HEK293 (cell line): ENCODE measurements at regions not wholly inside any gene's neighbourhood (a gene's known extent, or its start where the extent isn't known, plus 50 kb on each side); places are given as distances from the start of the nearest gene placed in this dataset.

Experiments
- CTCF ChIA-PET: fragments of 350-600 bp; formaldehyde crosslinking; extraction: SDS; loops from one replicate; lab custom pipeline; 2021; ENCODE audit warnings: antibody characterized with exemption; lab: Yijun Ruan, JAX
- POLR2A ChIA-PET: fragments of 300-600 bp; formaldehyde crosslinking; extraction: SDS; loops from one replicate; lab custom pipeline; 2020; ENCODE audit warnings: antibody characterized with exemption, inconsistent platforms; lab: Yijun Ruan, JAX
- H3K27ac ChIP-seq: fragments of 200-500 bp; sonication (Bioruptor generic); 2 replicates; pipeline ENCODE4 v1.5.1; 2014; ENCODE audit warnings: low read depth, low read length, control low read depth, inconsistent platforms; ENCODE audit errors: extremely low read depth
- H3K36me3 ChIP-seq, 2 experiments: fragments of 200-500 bp in 1 of 2; sonication (Bioruptor generic) in 1 of 2; 1 replicate in 1 of 2; 2 replicates in 1 of 2; pipeline ENCODE4 v1.5.1; 2014 to 2017; ENCODE audit warnings: inconsistent platforms in 2 of 2, low read length in 2 of 2; ENCODE audit not compliant: control insufficient read depth in 2 of 2, insufficient read depth in 1 of 2
- H3K4me1 ChIP-seq: fragments of 200-500 bp; sonication (Bioruptor generic); 2 replicates; pipeline ENCODE4 v1.5.1; 2014; ENCODE audit warnings: mild to moderate bottlenecking, low read length, inconsistent platforms; ENCODE audit not compliant: control insufficient read depth, insufficient read depth
- H3K4me3 ChIP-seq: 2 replicates; pipeline ENCODE4 v1.5.1; 2011; ENCODE audit warnings: low read depth, mild to moderate bottlenecking, control low read depth, low read length, moderate library complexity
- H3K9me3 ChIP-seq: fragments of 200-500 bp; sonication (Bioruptor generic); 2 replicates; pipeline ENCODE4 v1.5.1; 2014; ENCODE audit warnings: low read depth, low read length, inconsistent platforms; ENCODE audit not compliant: control insufficient read depth, insufficient read depth
- GFI1B ChIP-seq: fragments of 450-650 bp; formaldehyde crosslinking; IDR thresholded peaks from 2 replicates; pipeline ENCODE4 v1.5.1; 2016; ENCODE audit warnings: missing biosample characterization, missing genetic modification characterization
- GLIS1 ChIP-seq: fragments of 450-650 bp; formaldehyde crosslinking; IDR thresholded peaks from 2 replicates; pipeline ENCODE4 v1.5.1; 2016; ENCODE audit warnings: missing biosample characterization, missing genetic modification characterization
- SALL2 ChIP-seq: fragments of 450-650 bp; formaldehyde crosslinking; IDR thresholded peaks from 2 replicates; pipeline ENCODE4 v1.5.0; 2017; ENCODE audit warnings: missing biosample characterization, mild to moderate bottlenecking, missing genetic modification characterization, borderline replicate concordance
- SETDB1 ChIP-seq: IDR thresholded peaks from one replicate; pipeline ENCODE4 v1.6.1; 2017; ENCODE audit warnings: mild to moderate bottlenecking, low read length, moderate library complexity, mixed read lengths; ENCODE audit not compliant: insufficient read length
- SP3 ChIP-seq: fragments of 450-650 bp; formaldehyde crosslinking; IDR thresholded peaks from 2 replicates; pipeline ENCODE4 v1.5.1; 2016; ENCODE audit warnings: missing biosample characterization, missing genetic modification characterization
- WT1 ChIP-seq: fragments of 450-650 bp; formaldehyde crosslinking; IDR thresholded peaks from 2 replicates; pipeline ENCODE4 v1.5.1; 2016; ENCODE audit warnings: missing biosample characterization, missing genetic modification characterization
- ZBTB49 ChIP-seq: fragments of 450-650 bp; formaldehyde crosslinking; IDR thresholded peaks from 2 replicates; pipeline ENCODE4 v1.5.1; 2016; ENCODE audit warnings: missing biosample characterization, missing genetic modification characterization, low read depth
- ZFP41 ChIP-seq: fragments of 450-650 bp; formaldehyde crosslinking; IDR thresholded peaks from 2 replicates; pipeline ENCODE4 v1.5.1; 2016; ENCODE audit warnings: missing biosample characterization, missing genetic modification characterization, borderline replicate concordance
- ZNF184 ChIP-seq: fragments of 450-650 bp; IDR thresholded peaks from 2 replicates; pipeline ENCODE4 v1.5.1; 2018; ENCODE audit warnings: missing biosample characterization, mild to moderate bottlenecking, missing genetic modification characterization
- ZNF239 ChIP-seq: fragments of 450-650 bp; formaldehyde crosslinking; IDR thresholded peaks from 2 replicates; pipeline ENCODE4 v1.5.1; 2016; ENCODE audit warnings: missing biosample characterization, missing genetic modification characterization
- ZNF280C ChIP-seq: fragments of 450-650 bp; formaldehyde crosslinking; IDR thresholded peaks from 2 replicates; pipeline ENCODE4 v1.5.1; 2016; ENCODE audit warnings: missing biosample characterization, missing genetic modification characterization
- ZNF350 ChIP-seq: fragments of 450-650 bp; formaldehyde crosslinking; IDR thresholded peaks from 2 replicates; pipeline ENCODE4 v1.5.0; 2017; ENCODE audit warnings: missing biosample characterization, mild to moderate bottlenecking, missing genetic modification characterization
- ZNF510 ChIP-seq: fragments of 450-650 bp; formaldehyde crosslinking; IDR thresholded peaks from 2 replicates; pipeline ENCODE4 v1.5.1; 2018; ENCODE audit warnings: mild to moderate bottlenecking, missing genetic modification characterization, missing biosample characterization; ENCODE audit not compliant: insufficient replicate concordance
- ZNF621 ChIP-seq: fragments of 450-650 bp; formaldehyde crosslinking; IDR thresholded peaks from 2 replicates; pipeline ENCODE4 v1.5.1; 2017; ENCODE audit warnings: missing biosample characterization, missing genetic modification characterization
- ZNF623 ChIP-seq: fragments of 450-650 bp; formaldehyde crosslinking; IDR thresholded peaks from 2 replicates; pipeline ENCODE4 v1.5.1; 2016; ENCODE audit warnings: missing biosample characterization, missing genetic modification characterization
- ZNF747 ChIP-seq: fragments of 450-650 bp; formaldehyde crosslinking; IDR thresholded peaks from 2 replicates; pipeline ENCODE4 v1.5.1; 2016; ENCODE audit warnings: missing biosample characterization, missing genetic modification characterization
- ZNF785 ChIP-seq: fragments of 450-650 bp; formaldehyde crosslinking; IDR thresholded peaks from 2 replicates; pipeline ENCODE4 v1.5.1; 2016; ENCODE audit warnings: missing biosample characterization, missing genetic modification characterization
- TF ChIP-seq, protein P1 (sequence below): fragments of 450-650 bp; formaldehyde crosslinking; IDR thresholded peaks from 2 replicates; pipeline ENCODE4 v1.5.1; 2016; ENCODE audit warnings: missing biosample characterization, missing genetic modification characterization
- TF ChIP-seq, protein P2 (sequence below): fragments of 450-650 bp; formaldehyde crosslinking; IDR thresholded peaks from 2 replicates; pipeline ENCODE4 v1.5.1; 2016; ENCODE audit warnings: missing biosample characterization, missing genetic modification characterization
- TF ChIP-seq, protein P3 (sequence below): fragments of 450-650 bp; IDR thresholded peaks from 2 replicates; pipeline ENCODE4 v1.5.1; 2018; ENCODE audit warnings: missing biosample characterization, mild to moderate bottlenecking, missing genetic modification characterization

DNA sequence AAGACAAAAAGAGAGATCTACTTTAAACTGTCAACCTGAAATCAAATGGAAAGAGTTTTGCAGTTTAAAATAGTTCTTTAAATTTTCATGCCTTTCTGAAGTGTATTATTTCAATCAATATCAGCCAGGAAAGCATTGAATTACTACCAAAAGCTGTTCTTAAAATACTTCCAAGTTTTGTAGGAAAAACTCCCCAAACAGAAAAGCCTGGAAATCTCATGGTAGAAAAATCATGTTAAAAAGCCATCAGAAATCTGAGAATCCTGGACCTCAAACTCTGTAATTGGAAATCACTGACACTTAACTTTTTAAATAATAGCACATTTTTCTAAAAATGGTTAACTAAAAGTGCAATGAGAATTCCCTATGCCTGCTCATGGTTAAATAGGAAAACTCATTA lies 63.3 kb upstream of the CNTNAP4 start:
- ChIA-PET POLR2A (no interaction called here), CTCF (no interaction called here)
- H3K36me3 ChIP-seq = no peaks in the 10 kb centered on the region
- H3K4me1 ChIP-seq = no peaks in the 10 kb centered on the region
- no peaks in the 10 kb centered on the region for H3K9me3 ChIP-seq
- H3K27ac ChIP-seq = no peak overlapping the region
- no peak overlapping the region for H3K4me3 ChIP-seq
- TF ChIP-seq WT1 (tag by site-specific recombination) (no peak), GLIS1 (tag by site-specific recombination) (no peak), SETDB1 (no peak), ZNF280C (tag by site-specific recombination) (no peak), ZFP41 (tag by site-specific recombination) (no peak), SALL2 (no peak), ZBTB49 (no peak), ZNF621 (tag by site-specific recombination) (no peak), ZNF785 (no peak), SP3 (tag by site-specific recombination) (no peak), ZNF239 (tag by site-specific recombination) (no peak), ZNF623 (tag by site-specific recombination) (no peak)
- TF ChIP-seq, protein P1, sequence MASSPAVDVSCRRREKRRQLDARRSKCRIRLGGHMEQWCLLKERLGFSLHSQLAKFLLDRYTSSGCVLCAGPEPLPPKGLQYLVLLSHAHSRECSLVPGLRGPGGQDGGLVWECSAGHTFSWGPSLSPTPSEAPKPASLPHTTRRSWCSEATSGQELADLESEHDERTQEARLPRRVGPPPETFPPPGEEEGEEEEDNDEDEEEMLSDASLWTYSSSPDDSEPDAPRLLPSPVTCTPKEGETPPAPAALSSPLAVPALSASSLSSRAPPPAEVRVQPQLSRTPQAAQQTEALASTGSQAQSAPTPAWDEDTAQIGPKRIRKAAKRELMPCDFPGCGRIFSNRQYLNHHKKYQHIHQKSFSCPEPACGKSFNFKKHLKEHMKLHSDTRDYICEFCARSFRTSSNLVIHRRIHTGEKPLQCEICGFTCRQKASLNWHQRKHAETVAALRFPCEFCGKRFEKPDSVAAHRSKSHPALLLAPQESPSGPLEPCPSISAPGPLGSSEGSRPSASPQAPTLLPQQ (tag by site-specific recombination) = no peak
- TF ChIP-seq, protein P2, sequence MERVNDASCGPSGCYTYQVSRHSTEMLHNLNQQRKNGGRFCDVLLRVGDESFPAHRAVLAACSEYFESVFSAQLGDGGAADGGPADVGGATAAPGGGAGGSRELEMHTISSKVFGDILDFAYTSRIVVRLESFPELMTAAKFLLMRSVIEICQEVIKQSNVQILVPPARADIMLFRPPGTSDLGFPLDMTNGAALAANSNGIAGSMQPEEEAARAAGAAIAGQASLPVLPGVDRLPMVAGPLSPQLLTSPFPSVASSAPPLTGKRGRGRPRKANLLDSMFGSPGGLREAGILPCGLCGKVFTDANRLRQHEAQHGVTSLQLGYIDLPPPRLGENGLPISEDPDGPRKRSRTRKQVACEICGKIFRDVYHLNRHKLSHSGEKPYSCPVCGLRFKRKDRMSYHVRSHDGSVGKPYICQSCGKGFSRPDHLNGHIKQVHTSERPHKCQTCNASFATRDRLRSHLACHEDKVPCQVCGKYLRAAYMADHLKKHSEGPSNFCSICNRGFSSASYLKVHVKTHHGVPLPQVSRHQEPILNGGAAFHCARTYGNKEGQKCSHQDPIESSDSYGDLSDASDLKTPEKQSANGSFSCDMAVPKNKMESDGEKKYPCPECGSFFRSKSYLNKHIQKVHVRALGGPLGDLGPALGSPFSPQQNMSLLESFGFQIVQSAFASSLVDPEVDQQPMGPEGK = no peak
- TF ChIP-seq, protein P3, sequence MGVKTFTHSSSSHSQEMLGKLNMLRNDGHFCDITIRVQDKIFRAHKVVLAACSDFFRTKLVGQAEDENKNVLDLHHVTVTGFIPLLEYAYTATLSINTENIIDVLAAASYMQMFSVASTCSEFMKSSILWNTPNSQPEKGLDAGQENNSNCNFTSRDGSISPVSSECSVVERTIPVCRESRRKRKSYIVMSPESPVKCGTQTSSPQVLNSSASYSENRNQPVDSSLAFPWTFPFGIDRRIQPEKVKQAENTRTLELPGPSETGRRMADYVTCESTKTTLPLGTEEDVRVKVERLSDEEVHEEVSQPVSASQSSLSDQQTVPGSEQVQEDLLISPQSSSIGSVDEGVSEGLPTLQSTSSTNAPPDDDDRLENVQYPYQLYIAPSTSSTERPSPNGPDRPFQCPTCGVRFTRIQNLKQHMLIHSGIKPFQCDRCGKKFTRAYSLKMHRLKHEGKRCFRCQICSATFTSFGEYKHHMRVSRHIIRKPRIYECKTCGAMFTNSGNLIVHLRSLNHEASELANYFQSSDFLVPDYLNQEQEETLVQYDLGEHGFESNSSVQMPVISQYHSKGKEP (tag by site-specific recombination) = no peak

- no peak overlapping the region for H3K27ac ChIP-seq
- CTCF ChIA-PET = interaction anchor here (0.6 kb wide), 1 partner anchor 13 kb away, joined by 6 read pairs; no protein-coding TSS in a partner anchor
- no peak overlapping the region for H3K4me3 ChIP-seq
- H3K4me1 ChIP-seq = no peaks in the 10 kb centered on the region
- no peaks in the 10 kb centered on the region for H3K36me3 ChIP-seq
- TF ChIP-seq ZNF510 (tag by site-specific recombination) (no peak), ZNF350 (tag by site-specific recombination) (no peak), ZNF747 (tag by site-specific recombination) (no peak), GFI1B (no peak), ZNF184 (no peak)
- H3K9me3 ChIP-seq = no peaks in the 10 kb centered on the region
- POLR2A ChIA-PET = no interaction called here
These were observed 62.3 kb upstream of the CNTNAP4 start for GRCh38 chr16:76214856-76215255.
